Lung (tissue), 11 donors: ENCODE measurements at regions not wholly inside any gene's neighbourhood (a gene's known extent, or its start where the extent isn't known, plus 50 kb on each side); places are given as distances from the start of the nearest gene placed in this dataset.

Experiments used
- ATAC-seq: fragments of 200-7000 bp; cut with Tn5 transposase; one replicate; pipeline ENCODE4 v1.9.1; 2020; ENCODE audit warnings: moderate number of reproducible peaks; ENCODE audit not compliant: insufficient read depth, low FRiP score
- DNase-seq, 3 donors: peaks; one replicate each; pipeline ENCODE4 v3.0.0-alpha.2; 2013 to 2017
- H3K27ac ChIP-seq, 2 donors: one replicate each; pipeline ENCODE4 v1.5.1; 2013; ENCODE audit warnings: mild to moderate bottlenecking in 2 of 2, moderate library complexity in 2 of 2, control low read depth in 1 of 2, inconsistent platforms in 1 of 2, low read depth in 1 of 2, low read length in 1 of 2
- H3K27me3 ChIP-seq, 3 donors: one replicate each; pipeline ENCODE4 v1.5.1; 2013; ENCODE audit warnings: low read length in 2 of 3; ENCODE audit not compliant: control insufficient read depth in 3 of 3, insufficient read depth in 3 of 3
- H3K36me3 ChIP-seq, 4 donors: one replicate each; pipeline ENCODE4 v1.5.1; 2013; ENCODE audit warnings: low read length in 4 of 4, mild to moderate bottlenecking in 1 of 4, moderate library complexity in 1 of 4; ENCODE audit not compliant: control insufficient read depth in 4 of 4, insufficient read depth in 4 of 4
- H3K4me1 ChIP-seq, 5 donors: one replicate each; pipeline ENCODE4 v1.5.1; 2013; ENCODE audit warnings: low read length in 5 of 5, mild to moderate bottlenecking in 2 of 5, moderate library complexity in 1 of 5; ENCODE audit not compliant: control insufficient read depth in 5 of 5, insufficient read depth in 5 of 5
- H3K4me3 ChIP-seq: one replicate; pipeline ENCODE4 v1.5.1; 2013; ENCODE audit warnings: mild to moderate bottlenecking, control low read depth, moderate library complexity
- H3K9ac ChIP-seq, 2 donors: one replicate each; pipeline ENCODE4 v1.5.1; 2013; ENCODE audit warnings: low read length in 2 of 2, control low read depth in 1 of 2; ENCODE audit not compliant: insufficient read depth in 1 of 2
- H3K9me3 ChIP-seq, 4 donors: one replicate each; pipeline ENCODE4 v1.5.1; 2013; ENCODE audit warnings: low read length in 3 of 4, mild to moderate bottlenecking in 1 of 4, moderate library complexity in 1 of 4; ENCODE audit not compliant: control insufficient read depth in 4 of 4, insufficient read depth in 3 of 4
- WGBS, 2 donors: extraction: QIAGEN DNeasy Blood & Tissue Kit; methylation state at CpG; one replicate each; pipeline ENCODE4 v1.1.7; 2013; 5-methylcytosine and 5-hydroxymethylcytosine counted together
- TF ChIP-seq, protein P1 (sequence below): IDR thresholded peaks from 2 replicates; pipeline ENCODE4 v1.5.1; 2012; ENCODE audit warnings: mild to moderate bottlenecking; ENCODE audit errors: control extremely low read depth, extremely low read depth
- donor health status: control.
- donor health status: control.
- donor health status: Bipolar disorder and iron deficiency.
- donor health status: healthy.
- donor health status: DM: yes; HTN: yes; CAD: no.

DNA sequence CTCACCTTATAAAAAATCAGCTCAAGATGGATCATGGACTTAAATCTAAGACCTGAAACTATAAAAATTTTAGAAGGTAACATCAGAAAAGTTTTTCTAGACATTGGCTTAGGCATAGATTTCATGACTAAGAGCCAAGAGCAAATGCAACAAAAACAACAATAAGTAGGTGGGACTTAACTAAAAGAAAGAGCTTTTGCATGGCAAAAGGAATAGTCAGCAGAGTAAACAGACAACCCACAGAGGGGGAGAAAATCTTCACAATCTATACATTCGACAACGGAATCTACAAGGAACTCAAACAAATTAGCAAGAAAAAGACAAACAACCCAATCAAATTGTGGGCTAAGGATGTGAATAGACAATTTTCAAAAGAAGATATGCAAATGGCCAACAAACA, 368.4 kb upstream of the KIF2B start:
- DNase-seq = no peak
- Histone ChIP-seq H3K4me1 (no peaks in the 10 kb centered on the region), H3K27me3 (no peaks in the 10 kb centered on the region), H3K4me3 (no peak overlapping the region), H3K36me3 (no peaks in the 10 kb centered on the region), H3K9me3 (peaks cover 0 to 2% (median under 1%) of the 10 kb centered on the region in 4 donors), H3K27ac (no peak overlapping the region), H3K9ac (no peak overlapping the region)
- TF ChIP-seq, protein P1, sequence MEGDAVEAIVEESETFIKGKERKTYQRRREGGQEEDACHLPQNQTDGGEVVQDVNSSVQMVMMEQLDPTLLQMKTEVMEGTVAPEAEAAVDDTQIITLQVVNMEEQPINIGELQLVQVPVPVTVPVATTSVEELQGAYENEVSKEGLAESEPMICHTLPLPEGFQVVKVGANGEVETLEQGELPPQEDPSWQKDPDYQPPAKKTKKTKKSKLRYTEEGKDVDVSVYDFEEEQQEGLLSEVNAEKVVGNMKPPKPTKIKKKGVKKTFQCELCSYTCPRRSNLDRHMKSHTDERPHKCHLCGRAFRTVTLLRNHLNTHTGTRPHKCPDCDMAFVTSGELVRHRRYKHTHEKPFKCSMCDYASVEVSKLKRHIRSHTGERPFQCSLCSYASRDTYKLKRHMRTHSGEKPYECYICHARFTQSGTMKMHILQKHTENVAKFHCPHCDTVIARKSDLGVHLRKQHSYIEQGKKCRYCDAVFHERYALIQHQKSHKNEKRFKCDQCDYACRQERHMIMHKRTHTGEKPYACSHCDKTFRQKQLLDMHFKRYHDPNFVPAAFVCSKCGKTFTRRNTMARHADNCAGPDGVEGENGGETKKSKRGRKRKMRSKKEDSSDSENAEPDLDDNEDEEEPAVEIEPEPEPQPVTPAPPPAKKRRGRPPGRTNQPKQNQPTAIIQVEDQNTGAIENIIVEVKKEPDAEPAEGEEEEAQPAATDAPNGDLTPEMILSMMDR = no peak
- WGBS, 2 donors = 16 to 29% methylated on average over 2 of the region's 2 CpGs
- ATAC-seq = no peak

DNA sequence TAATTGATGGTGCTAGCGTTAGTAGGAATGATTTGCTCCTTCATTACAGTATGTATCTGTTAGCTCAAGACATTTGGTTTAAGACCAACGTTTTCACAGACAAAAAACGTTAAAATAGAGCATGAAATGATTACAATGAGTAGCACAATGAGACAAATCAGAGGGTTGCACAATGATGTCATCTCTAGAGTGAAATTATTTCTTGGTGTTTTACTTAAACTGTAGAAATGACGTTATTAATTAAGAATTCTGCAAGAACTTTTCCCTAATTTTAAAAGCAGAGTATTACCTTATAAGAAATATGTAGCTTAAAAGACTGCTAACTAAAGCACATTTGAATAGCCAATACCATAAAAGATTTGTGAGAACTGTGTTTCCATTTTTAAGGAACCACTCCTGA, 373.4 kb upstream of the KIF2B start:
- H3K27me3 ChIP-seq = no peaks in the 10 kb centered on the region
- H3K4me1 ChIP-seq = no peaks in the 10 kb centered on the region
- TF ChIP-seq, protein P1 = no peak
- no peak overlapping the region for H3K9ac ChIP-seq
- no peaks in the 10 kb centered on the region for H3K9me3 ChIP-seq
- no peak for ATAC-seq
- no peak overlapping the region for H3K27ac ChIP-seq
- DNase-seq = no peak
- H3K4me3 ChIP-seq = no peak overlapping the region
- 67 to 75% methylated on average over 4 of the region's 4 CpGs for WGBS, 2 donors
- H3K36me3 ChIP-seq = no peaks in the 10 kb centered on the region

DNA sequence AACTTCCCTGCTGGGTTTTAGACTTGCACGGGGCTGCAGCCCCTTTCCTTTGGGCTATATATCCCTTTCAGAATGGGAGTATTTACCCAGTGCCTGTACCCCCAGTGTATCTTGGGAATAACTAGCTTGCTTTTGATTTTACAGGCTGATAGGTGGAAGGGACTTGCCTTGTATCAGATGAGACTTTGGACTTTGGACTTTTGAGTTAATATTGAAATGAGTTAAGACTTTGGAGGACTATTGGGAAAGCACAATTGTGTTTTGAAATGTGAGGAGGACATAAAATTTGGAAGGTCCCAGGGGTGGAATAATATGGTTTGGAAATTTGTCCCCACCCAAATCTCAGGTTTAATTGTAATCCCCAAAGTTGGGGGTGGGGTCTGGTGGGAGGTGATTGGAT, 393.8 kb upstream of the KIF2B start:
- DNase-seq (no peak), ATAC-seq (no peak)
- Histone ChIP-seq H3K9me3 (peaks cover 0 to 4% (median 0%) of the 10 kb centered on the region in 4 donors), H3K4me3 (no peak overlapping the region), H3K4me1 (no peaks in the 10 kb centered on the region), H3K9ac (no peak overlapping the region), H3K27ac (no peak overlapping the region), H3K27me3 (no peaks in the 10 kb centered on the region), H3K36me3 (no peaks in the 10 kb centered on the region)
- TF ChIP-seq, protein P1 = no peak
- WGBS, 2 donors = 86 to 97% methylated on average over 1 of the region's 1 CpG

DNA sequence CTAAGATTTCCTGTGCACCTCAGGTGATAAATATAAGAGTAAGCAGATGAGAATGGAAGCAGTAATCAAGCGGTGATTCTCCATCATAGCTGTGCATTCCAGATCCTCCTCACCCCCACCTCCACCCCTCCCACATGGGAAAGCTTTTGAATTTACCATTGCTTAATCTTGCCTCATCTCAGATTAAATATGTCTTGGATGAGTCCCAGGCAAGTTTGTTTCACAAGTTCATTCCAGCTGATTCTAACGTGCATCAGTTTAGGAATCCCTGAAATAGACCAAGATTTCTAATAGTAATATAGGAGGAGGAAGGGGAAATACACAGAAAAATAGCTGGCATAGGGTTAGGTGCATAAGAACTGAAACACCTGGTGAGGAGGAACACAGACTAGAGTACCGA, 396.2 kb upstream of the KIF2B start:
- no peak overlapping the region for H3K4me3 ChIP-seq
- peaks cover 0 to 4% (median 0%) of the 10 kb centered on the region in 4 donors for H3K9me3 ChIP-seq
- no peaks in the 10 kb centered on the region for H3K4me1 ChIP-seq
- no peaks in the 10 kb centered on the region for H3K36me3 ChIP-seq
- WGBS, 2 donors = 72 to 80% methylated on average over 3 of the region's 3 CpGs
- no peak overlapping the region for H3K9ac ChIP-seq
- ATAC-seq = no peak
- DNase-seq = no peak
- no peak overlapping the region for H3K27ac ChIP-seq
- H3K27me3 ChIP-seq = no peaks in the 10 kb centered on the region
- TF ChIP-seq, protein P1 = no peak
